HG03135 (cell line): ENCODE measurements at regions not wholly inside any gene's neighbourhood (a gene's known extent, or its start where the extent isn't known, plus 50 kb on each side); places are given as distances from the start of the nearest gene placed in this dataset.
"Not testable (repeated sequence)": the region's sequence is repeated elsewhere in the genome, so short reads cannot be mapped to it uniquely, and the experiment has no call there.

Source experiments
- ATAC-seq: cut with Tn5 transposase; IDR thresholded peaks from one replicate; pipeline ENCODE4 v1.9.1; 2021; ENCODE audit warnings: mild to moderate bottlenecking, moderate library complexity; ENCODE audit not compliant: unreplicated experiment

DNA sequence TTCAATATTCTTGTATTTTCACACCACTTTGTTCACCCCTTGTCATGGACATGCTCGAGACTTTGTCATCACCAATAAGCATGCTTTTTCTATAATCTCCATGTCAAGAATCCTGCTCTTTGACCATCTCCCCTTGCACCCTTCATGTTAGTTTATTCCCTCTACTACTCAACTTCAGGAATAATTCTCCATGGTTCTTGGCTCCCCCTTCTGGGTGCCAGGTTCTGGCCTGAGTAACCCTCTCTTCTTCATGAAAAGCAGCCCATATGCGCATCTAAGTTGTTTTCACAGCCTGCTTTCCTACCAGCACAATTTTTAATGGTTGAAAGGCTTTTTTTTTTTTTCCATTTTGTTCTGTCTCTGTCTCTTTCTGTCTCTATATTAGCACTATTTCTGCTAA is 160.7 kb downstream of the LEPR start:
- ATAC-seq = no peak

DNA sequence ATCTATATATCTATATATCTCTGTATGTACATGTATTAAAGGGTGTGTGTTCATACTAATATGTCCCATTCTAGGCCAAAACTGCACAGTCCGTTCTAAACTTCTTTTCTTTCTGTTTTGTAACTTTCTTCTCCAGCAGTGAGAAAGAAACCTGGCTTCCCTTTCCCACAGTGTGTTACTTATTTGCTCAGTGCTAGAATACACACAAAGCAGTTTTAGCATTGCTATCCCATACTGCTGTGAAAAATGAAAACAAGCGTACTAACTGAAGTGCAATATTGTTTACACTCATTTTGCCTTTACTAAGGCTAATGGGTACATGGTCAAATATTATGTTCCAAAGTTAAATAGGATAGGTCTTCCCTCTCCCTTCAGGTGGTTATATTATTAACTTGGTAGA is 163.9 kb downstream of the LEPR start:
- no peak for ATAC-seq

DNA sequence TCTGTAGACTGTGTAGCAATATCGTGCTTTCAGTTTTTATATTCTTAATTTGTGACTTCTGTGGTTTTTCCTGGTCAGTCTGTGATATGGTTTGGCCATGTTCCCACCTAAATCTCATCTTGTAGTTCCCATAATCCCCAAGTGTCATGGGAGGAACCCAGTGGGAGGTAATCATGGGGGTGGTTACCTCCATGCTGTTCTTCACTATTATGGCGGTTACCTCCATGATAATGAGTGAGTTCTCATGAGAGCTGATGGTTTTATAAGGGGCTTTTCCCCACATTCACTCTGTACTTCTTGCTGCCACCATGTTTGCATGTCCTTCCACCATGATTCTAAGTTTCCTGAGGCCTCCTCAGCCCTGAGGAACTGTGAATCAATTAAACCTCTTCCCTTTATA is 169.8 kb downstream of the LEPR start:
- ATAC-seq = no peak

GRCh38 chr1:65593516-65593915 is 173.0 kb downstream of the LEPR start:
- ATAC-seq = no peak

GRCh38 chr1:65595724-65596123 is 175.3 kb downstream of the LEPR start:
- ATAC-seq = no peak

- ATAC-seq = no peak
Measured at GRCh38 chr1:65596768-65597167, 176.3 kb downstream of the LEPR start.

DNA sequence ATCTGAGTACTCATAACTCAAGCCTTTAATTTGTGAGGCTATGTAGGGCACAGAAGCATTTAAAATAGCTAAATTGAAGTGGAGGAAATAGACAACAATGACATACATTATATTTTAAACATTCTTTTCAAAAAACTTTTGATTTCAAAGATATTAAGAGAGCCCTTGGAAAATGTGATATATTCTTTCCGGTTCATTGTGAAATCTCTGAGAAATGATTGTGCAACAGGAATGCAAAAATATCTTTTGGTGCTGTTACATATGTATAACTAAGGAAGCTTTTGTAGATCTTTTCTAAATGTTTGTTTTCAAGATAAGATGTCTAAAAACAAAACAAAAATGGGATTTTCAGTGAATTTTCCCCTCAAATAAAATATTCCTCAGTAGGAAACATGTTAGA is 185.2 kb downstream of the LEPR start:
- no peak for ATAC-seq

- ATAC-seq = no peak
Measured at GRCh38 chr1:65606426-65606825, 186.0 kb downstream of the LEPR start.

- ATAC-seq = no peak
Measured at GRCh38 chr1:65613884-65614283, 178.8 kb upstream of the PDE4B start.

DNA sequence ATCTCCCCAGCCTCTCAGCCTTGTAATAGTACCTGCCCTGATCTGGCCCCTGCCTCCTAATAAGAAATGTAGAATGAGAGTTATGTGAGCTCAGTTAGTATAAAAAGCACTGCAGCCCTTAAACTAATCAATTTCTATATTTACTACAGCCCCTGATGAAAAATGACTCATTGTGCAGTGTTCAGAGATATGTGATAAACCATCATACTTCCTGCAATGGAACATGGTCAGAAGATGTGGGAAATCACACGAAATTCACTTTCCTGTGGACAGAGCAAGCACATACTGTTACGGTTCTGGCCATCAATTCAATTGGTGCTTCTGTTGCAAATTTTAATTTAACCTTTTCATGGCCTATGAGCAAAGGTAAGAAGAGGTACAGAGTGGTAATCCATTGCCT is 176.8 kb upstream of the PDE4B start:
- no peak for ATAC-seq

GRCh38 chr1:65621721-65622120 is 171.0 kb upstream of the PDE4B start:
- not testable (repeated sequence) for ATAC-seq

- ATAC-seq = no peak
Measured at GRCh38 chr1:65623895-65624294, 168.8 kb upstream of the PDE4B start.

- ATAC-seq = no peak
Measured at GRCh38 chr1:65625528-65625927, 167.2 kb upstream of the PDE4B start.

GRCh38 chr1:65626003-65626402 is 166.7 kb upstream of the PDE4B start:
- ATAC-seq = no peak

- no peak for ATAC-seq
Measured at GRCh38 chr1:65629788-65630187, 162.9 kb upstream of the PDE4B start.

GRCh38 chr1:65630855-65631254 is 161.8 kb upstream of the PDE4B start:
- ATAC-seq = no peak

GRCh38 chr1:65632235-65632634 is 160.5 kb upstream of the PDE4B start:
- no peak for ATAC-seq

DNA sequence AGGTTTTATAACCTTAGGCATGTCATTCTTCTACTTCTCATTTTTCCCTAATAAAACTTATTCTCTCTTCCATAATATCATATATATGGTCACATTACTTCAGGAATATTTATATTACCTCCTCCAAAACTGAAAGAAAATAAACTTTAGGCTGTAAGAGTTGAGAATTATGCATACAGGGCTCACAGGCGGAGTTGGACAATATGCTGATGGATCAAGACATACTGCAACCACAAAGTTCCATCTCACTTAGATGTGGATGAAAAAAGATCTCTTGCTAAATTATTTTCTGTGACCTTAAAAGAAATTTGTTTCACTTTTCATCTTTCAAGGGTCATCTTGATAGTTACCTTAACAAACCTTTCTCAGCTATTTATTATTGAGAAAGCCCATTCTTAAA is 152.6 kb upstream of the PDE4B start:
- no peak for ATAC-seq

DNA sequence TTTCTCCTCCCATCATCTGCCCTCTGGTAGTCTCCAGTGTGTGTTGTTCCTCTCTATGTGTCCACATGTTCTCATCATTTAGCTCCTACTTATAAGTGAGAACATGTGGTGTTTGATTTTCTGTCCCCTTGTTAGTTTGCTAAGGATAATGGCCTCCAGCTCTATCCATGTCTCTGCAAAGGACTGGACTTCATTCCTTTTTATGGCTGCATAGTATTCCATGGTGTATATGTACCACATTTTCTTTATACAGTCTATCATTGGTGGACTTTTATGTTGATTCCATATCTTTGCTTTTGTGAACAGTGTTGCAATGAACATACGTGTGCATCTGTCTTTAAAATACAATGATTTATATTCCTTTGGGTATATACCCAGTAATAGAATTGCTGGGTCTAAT is 143.5 kb upstream of the PDE4B start:
- ATAC-seq = not testable (repeated sequence)

- no peak for ATAC-seq
Measured at GRCh38 chr1:65650682-65651081, 142.0 kb upstream of the PDE4B start.

DNA sequence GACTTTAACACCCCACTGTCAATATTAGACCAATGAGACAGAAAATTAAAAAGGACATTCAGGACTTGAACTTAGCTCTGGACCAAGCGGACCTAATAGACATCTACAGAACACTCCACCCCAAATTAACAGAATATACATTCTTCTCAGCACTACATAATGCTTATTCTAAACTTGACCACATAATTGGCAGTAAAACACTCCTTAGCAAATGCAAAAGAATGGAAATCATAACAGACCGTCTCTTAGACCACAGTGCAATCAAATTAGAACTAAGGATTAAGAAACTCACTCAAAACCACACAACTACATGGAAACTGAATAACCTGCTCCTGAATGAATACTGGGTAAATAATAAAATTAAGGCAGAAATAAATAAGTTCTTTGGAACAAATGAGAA is 138.2 kb upstream of the PDE4B start:
- ATAC-seq = not testable (repeated sequence)

- not testable (repeated sequence) for ATAC-seq
Measured at GRCh38 chr1:65657609-65658008, 135.1 kb upstream of the PDE4B start.

DNA sequence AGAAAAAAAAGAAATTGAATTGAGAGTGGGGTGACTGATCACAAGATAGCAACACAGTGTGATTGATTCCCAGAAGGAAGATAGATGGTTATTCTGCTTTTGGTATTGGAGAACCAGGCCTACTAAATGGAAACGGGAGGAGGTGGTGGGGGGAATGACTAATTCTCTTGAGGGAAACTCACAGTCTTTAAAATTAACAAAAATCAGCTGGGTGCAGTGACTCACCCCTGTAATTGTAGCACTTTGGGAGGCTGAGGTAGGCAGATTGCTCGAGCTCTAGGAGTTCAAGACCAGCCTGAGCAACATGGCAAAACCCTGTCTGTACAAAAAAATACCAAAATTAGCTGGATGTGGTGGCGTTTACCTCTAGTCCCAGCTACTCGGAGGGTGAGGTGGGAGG is 134.6 kb upstream of the PDE4B start:
- ATAC-seq = no peak

DNA sequence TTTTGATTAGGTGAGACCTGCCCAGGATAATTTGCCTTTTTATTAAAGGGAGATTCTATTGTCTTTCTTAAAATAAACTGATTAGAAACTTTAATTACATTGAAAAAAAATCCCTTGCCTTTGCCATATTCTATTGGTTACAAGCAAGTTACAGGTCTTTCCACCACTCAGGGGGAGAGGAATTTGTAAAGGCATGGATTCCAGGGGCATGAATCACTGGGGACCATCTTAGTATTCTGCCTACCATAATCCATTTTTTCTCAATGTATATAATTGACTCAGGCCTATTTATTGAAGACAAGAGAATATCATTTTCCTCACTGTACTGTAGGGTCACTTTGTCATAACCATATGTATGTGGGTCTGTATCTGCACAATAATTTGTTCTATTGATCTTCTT is 124.3 kb upstream of the PDE4B start:
- ATAC-seq = no peak
